Choroid plexus epithelial cell (primary cell): ENCODE measurements at regions not wholly inside any gene's neighbourhood (a gene's known extent, or its start where the extent isn't known, plus 50 kb on each side); places are given as distances from the start of the nearest gene placed in this dataset.

Source experiments
- DNase-seq: peaks from one replicate; pipeline ENCODE4 v3.0.0-alpha.2; 2010; ENCODE audit warnings: low read depth
- H3K4me3 ChIP-seq: 2 replicates; pipeline ENCODE4 v1.5.1; 2011; ENCODE audit warnings: low read depth, mild to moderate bottlenecking, control low read depth, low read length, moderate library complexity
- TF ChIP-seq, protein P1 (sequence below): conservative IDR thresholded peaks from 2 replicates; pipeline ENCODE4 v1.5.1; 2011; ENCODE audit warnings: low read depth, mild to moderate bottlenecking, control low read depth, inconsistent platforms, low read length, moderate library complexity

DNA sequence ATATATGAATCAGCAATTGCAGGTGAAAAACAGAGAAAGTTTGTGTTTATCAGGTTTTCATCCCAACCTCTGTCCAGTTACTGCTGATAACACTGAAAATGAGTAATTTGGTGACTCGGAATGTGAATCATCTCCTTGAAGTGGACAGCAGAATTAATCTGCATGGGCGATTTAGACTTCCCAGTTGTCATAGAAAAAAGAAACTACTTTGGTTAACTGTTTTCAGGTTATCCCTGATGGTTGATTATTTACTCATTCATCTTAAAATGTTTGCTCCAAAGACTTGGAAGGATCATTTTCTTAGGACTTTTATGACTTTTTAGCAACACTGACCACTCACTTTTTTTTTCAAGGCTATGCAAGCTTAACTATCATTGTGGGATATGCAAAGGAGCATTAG lies 504.1 kb upstream of the ANKRD30A start:
- H3K4me3 ChIP-seq: no peak overlapping the region
- DNase-seq: peak; percentile 38
- TF ChIP-seq, protein P1, sequence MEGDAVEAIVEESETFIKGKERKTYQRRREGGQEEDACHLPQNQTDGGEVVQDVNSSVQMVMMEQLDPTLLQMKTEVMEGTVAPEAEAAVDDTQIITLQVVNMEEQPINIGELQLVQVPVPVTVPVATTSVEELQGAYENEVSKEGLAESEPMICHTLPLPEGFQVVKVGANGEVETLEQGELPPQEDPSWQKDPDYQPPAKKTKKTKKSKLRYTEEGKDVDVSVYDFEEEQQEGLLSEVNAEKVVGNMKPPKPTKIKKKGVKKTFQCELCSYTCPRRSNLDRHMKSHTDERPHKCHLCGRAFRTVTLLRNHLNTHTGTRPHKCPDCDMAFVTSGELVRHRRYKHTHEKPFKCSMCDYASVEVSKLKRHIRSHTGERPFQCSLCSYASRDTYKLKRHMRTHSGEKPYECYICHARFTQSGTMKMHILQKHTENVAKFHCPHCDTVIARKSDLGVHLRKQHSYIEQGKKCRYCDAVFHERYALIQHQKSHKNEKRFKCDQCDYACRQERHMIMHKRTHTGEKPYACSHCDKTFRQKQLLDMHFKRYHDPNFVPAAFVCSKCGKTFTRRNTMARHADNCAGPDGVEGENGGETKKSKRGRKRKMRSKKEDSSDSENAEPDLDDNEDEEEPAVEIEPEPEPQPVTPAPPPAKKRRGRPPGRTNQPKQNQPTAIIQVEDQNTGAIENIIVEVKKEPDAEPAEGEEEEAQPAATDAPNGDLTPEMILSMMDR: no peak

- TF ChIP-seq, protein P1: no peak
- no peak for DNase-seq
- no peak overlapping the region for H3K4me3 ChIP-seq
Observed at GRCh38 chr10:36612436-36612835, 513.0 kb upstream of the ANKRD30A start.

DNA sequence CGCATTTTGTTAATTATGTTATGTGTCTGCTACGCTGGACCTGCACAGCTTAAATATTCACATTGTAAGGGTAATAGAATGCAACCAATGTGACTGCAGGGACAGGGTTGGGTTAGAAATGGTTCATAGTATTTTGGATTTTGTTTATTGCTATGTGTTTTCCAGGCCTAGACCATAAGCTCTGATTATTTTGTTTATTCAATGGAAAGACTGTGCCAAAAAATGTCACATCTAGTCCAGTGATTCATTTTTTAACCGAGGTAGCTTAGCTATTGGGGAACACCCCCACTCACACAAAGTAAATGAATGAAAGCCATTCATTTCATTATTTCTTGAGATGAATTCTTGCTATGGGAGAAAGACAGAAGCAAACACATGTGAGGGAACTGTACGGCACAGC lies 516.5 kb upstream of the ANKRD30A start:
- H3K4me3 ChIP-seq: no peak overlapping the region
- peak; percentile 13 for DNase-seq
- TF ChIP-seq, protein P1: no peak

- peak; percentile 70 for DNase-seq
- H3K4me3 ChIP-seq: no peak overlapping the region
- TF ChIP-seq, protein P1: no peak
Observed at GRCh38 chr10:36608251-36608650, 517.1 kb upstream of the ANKRD30A start.

DNA sequence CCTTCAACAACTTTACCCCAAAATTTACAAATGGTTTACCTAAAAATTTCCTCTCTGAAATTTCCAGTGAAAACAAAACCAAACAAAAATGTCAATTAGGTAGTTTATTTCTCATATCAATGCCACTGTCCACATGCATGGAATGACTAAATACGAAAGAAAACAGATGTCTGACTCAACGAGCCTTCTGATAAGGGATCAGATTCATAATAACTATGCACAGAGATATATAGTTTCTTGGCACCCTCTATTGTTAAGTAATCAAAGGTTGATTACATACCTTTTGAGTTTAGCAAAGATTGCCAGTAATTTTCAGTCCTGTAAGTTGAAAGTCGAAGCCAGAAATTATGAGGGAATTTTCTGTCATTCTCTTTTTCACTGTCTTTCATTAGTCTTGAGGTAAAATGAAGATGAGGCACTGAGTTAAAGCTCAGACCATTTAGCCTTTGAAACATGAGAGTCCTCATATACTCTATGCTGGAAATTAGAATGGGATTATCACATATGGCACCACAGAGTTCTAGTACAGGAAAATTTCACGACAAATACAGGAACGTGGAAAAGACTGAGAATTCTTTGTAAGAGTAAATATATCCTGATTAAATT lies 519.1 kb upstream of the ANKRD30A start:
- DNase-seq: peak; percentile 30
- no peak overlapping the region for H3K4me3 ChIP-seq
- TF ChIP-seq, protein P1: no peak

DNA sequence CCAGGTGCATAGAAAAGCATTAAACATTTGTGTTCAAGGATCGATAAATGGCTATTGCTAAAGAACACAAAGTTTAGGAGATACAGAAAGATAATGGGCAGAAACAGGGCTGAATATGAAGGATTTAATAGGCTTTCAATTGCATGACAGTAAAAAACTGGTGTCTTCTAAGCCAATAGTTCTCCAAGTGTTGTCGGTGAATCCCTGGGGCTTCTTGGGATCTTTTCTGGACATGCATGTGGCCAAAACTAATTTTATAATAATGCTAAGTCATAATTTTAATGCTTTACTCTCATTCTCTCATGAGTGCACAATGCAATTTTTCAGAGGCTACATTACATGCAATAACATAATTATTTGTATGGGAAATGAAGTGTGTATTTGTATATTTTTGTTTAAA lies 521.1 kb upstream of the ANKRD30A start:
- TF ChIP-seq, protein P1: no peak
- DNase-seq: no peak
- no peak overlapping the region for H3K4me3 ChIP-seq

- H3K4me3 ChIP-seq: no peak overlapping the region
- no peak for DNase-seq
- TF ChIP-seq, protein P1: no peak
Observed at GRCh38 chr10:36603688-36604087, 521.7 kb upstream of the ANKRD30A start.
